ENCODE measurements at regions not wholly inside any gene's neighbourhood (a gene's known extent, or its start where the extent isn't known, plus 50 kb on each side); places are given as distances from the start of the nearest gene placed in this dataset.

GRCh38 chr5:87051502-87052113 lies 216.1 kb upstream of the RASA1 start:
- Histone ChIP-seq H3K27ac (no peak overlapping the region), H3K27me3 (no peaks in the 10 kb centered on the region), H3K36me3 (no peaks in the 10 kb centered on the region), H3K9ac (ENCODE audit: low read depth in 2 of 2, low read length in 2 of 2) (no peak overlapping the region), H3K4me1 (no peaks in the 10 kb centered on the region), H3K4me3 (no peak overlapping the region), H3K9me3 (no peaks in the 10 kb centered on the region)
- no peak for DNase-seq
- TF ChIP-seq CTCF (IDR thresholded peaks at IDR 0.05): no peak
- intact Hi-C loops (cut with DNase I): no loop called here

- H3K27me3 ChIP-seq: no peaks in the 10 kb centered on the region
- no peak for TF ChIP-seq CTCF (IDR thresholded peaks at IDR 0.05)
- DNase-seq: no peak
- intact Hi-C loops (cut with DNase I): no loop called here
- H3K4me3 ChIP-seq: no peak overlapping the region
- H3K9ac ChIP-seq (ENCODE audit: low read depth in 2 of 2, low read length in 2 of 2): no peak overlapping the region
- no peaks in the 10 kb centered on the region for H3K4me1 ChIP-seq
- no peak overlapping the region for H3K27ac ChIP-seq
- H3K9me3 ChIP-seq: no peaks in the 10 kb centered on the region
- H3K36me3 ChIP-seq: no peaks in the 10 kb centered on the region
Measured at GRCh38 chr5:87053146-87053545, 214.5 kb upstream of the RASA1 start.

- no peaks in the 10 kb centered on the region for H3K36me3 ChIP-seq
- no peak for DNase-seq
- H3K9me3 ChIP-seq: no peaks in the 10 kb centered on the region
- intact Hi-C loops (cut with DNase I): no loop called here
- H3K27me3 ChIP-seq: no peaks in the 10 kb centered on the region
- H3K4me3 ChIP-seq: no peak overlapping the region
- H3K27ac ChIP-seq: no peak overlapping the region
- TF ChIP-seq CTCF (IDR thresholded peaks at IDR 0.05): no peak
- no peak overlapping the region for H3K9ac ChIP-seq (ENCODE audit: low read depth in 2 of 2, low read length in 2 of 2)
- no peaks in the 10 kb centered on the region for H3K4me1 ChIP-seq
Measured at GRCh38 chr5:87054821-87055220, 212.9 kb upstream of the RASA1 start.

GRCh38 chr5:87061046-87061445 lies 206.6 kb upstream of the RASA1 start:
- no peak for DNase-seq

GRCh38 chr5:87069311-87069710 lies 198.4 kb upstream of the RASA1 start:
- Histone ChIP-seq H3K9me3 (no peaks in the 10 kb centered on the region), H3K27ac (no peak overlapping the region), H3K4me1 (no peaks in the 10 kb centered on the region), H3K36me3 (no peaks in the 10 kb centered on the region), H3K9ac (ENCODE audit: low read depth in 2 of 2, low read length in 2 of 2) (no peak overlapping the region), H3K4me3 (no peak overlapping the region), H3K27me3 (no peaks in the 10 kb centered on the region)
- intact Hi-C loops (cut with DNase I): no loop called here
- TF ChIP-seq CTCF (IDR thresholded peaks at IDR 0.05): no peak
- DNase-seq: no peak

More at GRCh38 chr5:87061046-87061445, 206.6 kb upstream of the RASA1 start:
- Histone ChIP-seq H3K4me1 (no peaks in the 10 kb centered on the region), H3K27me3 (no peaks in the 10 kb centered on the region), H3K4me3 (no peak overlapping the region), H3K36me3 (no peaks in the 10 kb centered on the region), H3K9me3 (no peaks in the 10 kb centered on the region), H3K9ac (ENCODE audit: low read depth in 2 of 2, low read length in 2 of 2) (no peak overlapping the region), H3K27ac (no peak overlapping the region)
- TF ChIP-seq CTCF (IDR thresholded peaks at IDR 0.05): no peak
- intact Hi-C loops (cut with DNase I): no loop called here
